ENCODE measurements at regions not wholly inside any gene's neighbourhood (a gene's known extent, or its start where the extent isn't known, plus 50 kb on each side); places are given as distances from the start of the nearest gene placed in this dataset.

GRCh38 chr5:141740885-141741284 is 58.9 kb upstream of the ARAP3 start:
- no peak for DNase-seq
- intact Hi-C loops (cut with DNase I; ENCODE audit: low total_unique reads): no loop called here
- Histone ChIP-seq H3K27me3 (no peaks in the 10 kb centered on the region), H3K27ac (no peak overlapping the region), H3K4me3 (no peak overlapping the region), H3K36me3 (ENCODE audit: low read depth, missing control alignments) (no peaks in the 10 kb centered on the region), H3K9me3 (no peaks in the 10 kb centered on the region), H3K4me1 (no peaks in the 10 kb centered on the region)
- WGBS, 2 donors: 81 to 86% methylated on average over 6 of the region's 6 CpGs
- TF ChIP-seq POLR2A (IDR thresholded peaks at IDR 0.05) (no peak), CTCF (IDR thresholded peaks at IDR 0.05) (no peak)

GRCh38 chr5:141737535-141737934 is 55.5 kb upstream of the ARAP3 start:
- Histone ChIP-seq H3K9me3 (no peaks in the 10 kb centered on the region), H3K36me3 (ENCODE audit: low read depth, missing control alignments) (no peaks in the 10 kb centered on the region), H3K4me1 (no peaks in the 10 kb centered on the region), H3K4me3 (no peak overlapping the region), H3K27me3 (no peaks in the 10 kb centered on the region), H3K27ac (no peak overlapping the region)
- 44 to 56% methylated on average over 4 of the region's 4 CpGs for WGBS, 2 donors
- intact Hi-C loops (cut with DNase I; ENCODE audit: low total_unique reads): no loop called here
- no peak for DNase-seq
- no peak for TF ChIP-seq CTCF (IDR thresholded peaks at IDR 0.05)
- no peak for TF ChIP-seq POLR2A (IDR thresholded peaks at IDR 0.05)

- WGBS, 2 donors: 50 to 75% methylated on average over 1 of the region's 1 CpG
- Histone ChIP-seq H3K9me3 (no peaks in the 10 kb centered on the region), H3K4me1 (no peaks in the 10 kb centered on the region), H3K4me3 (no peak overlapping the region), H3K27ac (no peak overlapping the region), H3K36me3 (ENCODE audit: low read depth, missing control alignments) (no peaks in the 10 kb centered on the region), H3K27me3 (no peaks in the 10 kb centered on the region)
- intact Hi-C loops (cut with DNase I; ENCODE audit: low total_unique reads): no loop called here
- DNase-seq: no peak
- TF ChIP-seq POLR2A (IDR thresholded peaks at IDR 0.05) (no peak), CTCF (IDR thresholded peaks at IDR 0.05) (no peak)
These were observed 53.8 kb upstream of the ARAP3 start for GRCh38 chr5:141735823-141736222.

GRCh38 chr5:141734501-141735229 is 52.6 kb upstream of the ARAP3 start:
- H3K27ac ChIP-seq: no peak overlapping the region
- H3K4me1 ChIP-seq: no peaks in the 10 kb centered on the region
- no peak overlapping the region for H3K4me3 ChIP-seq
- TF ChIP-seq CTCF (IDR thresholded peaks at IDR 0.05) (no peak), POLR2A (IDR thresholded peaks at IDR 0.05) (no peak)
- WGBS, 2 donors: 58 to 64% methylated on average over 3 to 4 of the region's 4 CpGs
- DNase-seq: peak; percentile 39
- intact Hi-C loops (cut with DNase I; ENCODE audit: low total_unique reads): no loop called here
- no peaks in the 10 kb centered on the region for H3K27me3 ChIP-seq
- H3K9me3 ChIP-seq: no peaks in the 10 kb centered on the region
- no peaks in the 10 kb centered on the region for H3K36me3 ChIP-seq (ENCODE audit: low read depth, missing control alignments)

DNA sequence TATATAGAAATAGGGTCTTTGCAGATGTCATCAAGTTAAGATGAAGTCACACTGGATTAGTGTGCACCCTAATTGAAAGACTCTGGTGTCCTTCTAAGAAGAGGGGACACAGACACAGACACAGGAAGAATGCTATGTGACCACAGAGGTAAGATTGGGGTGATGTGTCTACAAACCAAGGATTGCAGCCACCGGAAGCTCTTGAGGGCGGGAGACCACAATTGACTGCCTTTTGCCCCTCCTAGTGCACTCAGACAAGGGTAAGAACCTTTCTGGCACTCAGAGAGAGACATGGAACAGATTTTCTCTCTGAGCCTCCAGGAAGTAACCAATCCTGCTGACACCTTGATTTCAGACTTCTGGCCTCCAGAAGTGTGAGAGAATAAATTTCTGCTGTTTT is 51.2 kb upstream of the ARAP3 start:
- intact Hi-C loops (cut with DNase I; ENCODE audit: low total_unique reads): no loop called here
- TF ChIP-seq CTCF (IDR thresholded peaks at IDR 0.05): no peak
- TF ChIP-seq POLR2A (IDR thresholded peaks at IDR 0.05): no peak
- Histone ChIP-seq H3K4me1 (no peaks in the 10 kb centered on the region), H3K9me3 (no peaks in the 10 kb centered on the region), H3K27me3 (no peaks in the 10 kb centered on the region), H3K36me3 (ENCODE audit: low read depth, missing control alignments) (no peaks in the 10 kb centered on the region), H3K27ac (no peak overlapping the region), H3K4me3 (no peak overlapping the region)
- 79 to 82% methylated on average over 2 of the region's 2 CpGs for WGBS, 2 donors
- no peak for DNase-seq

All from testis (tissue), 2 donors.